Upper lobe of left lung (tissue), 6 donors: ENCODE measurements at regions not wholly inside any gene's neighbourhood (a gene's known extent, or its start where the extent isn't known, plus 50 kb on each side); places are given as distances from the start of the nearest gene placed in this dataset.

Experiments
- ATAC-seq, 2 donors: fragments of 200-7000 bp; cut with Tn5 transposase; one replicate each; pipeline ENCODE4 v1.9.1; 2022; ENCODE audit warnings: mild to moderate bottlenecking in 2 of 2, moderate library complexity in 2 of 2; ENCODE audit not compliant: low FRiP score in 2 of 2
- DNase-seq, 2 donors: peaks; one replicate each; pipeline ENCODE4 v3.0.0-alpha.2; 2019 to 2020
- H3K27ac ChIP-seq, 4 donors: fragments of 200-600 bp; sonication (generic); one replicate each; pipeline ENCODE4 v1.5.1; 2016 to 2019
- H3K27me3 ChIP-seq, 4 donors: fragments of 200-600 bp; sonication (generic); one replicate each; pipeline ENCODE4 v1.5.1; 2017 to 2019
- H3K36me3 ChIP-seq, 4 donors: fragments of 200-600 bp; sonication (generic); one replicate each; pipeline ENCODE4 v1.5.1; 2016 to 2019
- H3K4me1 ChIP-seq, 4 donors: fragments of 200-600 bp; sonication (generic); one replicate each; pipeline ENCODE4 v1.5.1; 2018 to 2019
- H3K4me3 ChIP-seq, 4 donors: fragments of 200-600 bp; sonication (generic); one replicate each; pipeline ENCODE4 v1.5.1; 2017 to 2019; ENCODE audit warnings: mild to moderate bottlenecking in 2 of 4, moderate library complexity in 1 of 4
- H3K9me3 ChIP-seq, 4 donors: fragments of 200-600 bp; sonication (generic); one replicate each; pipeline ENCODE4 v1.5.1; 2018 to 2019
- CTCF ChIP-seq, 6 experiments: fragments of 450-650 bp in 4 of 6; fragments of 200-600 bp in 2 of 6; sonication (generic) in 2 of 6; IDR thresholded peaks; one replicate each; pipeline ENCODE4 v1.5.1; 2016 to 2019; ENCODE audit warnings: antibody characterized with exemption in 6 of 6
- EP300 ChIP-seq, 4 donors: sonication (generic); formaldehyde crosslinking; IDR thresholded peaks; one replicate each; pipeline ENCODE4 v1.5.1; 2017; ENCODE audit warnings: antibody characterized with exemption in 4 of 4, control low read depth in 2 of 4
- POLR2A ChIP-seq, 4 donors: fragments of 450-650 bp; IDR thresholded peaks; one replicate each; pipeline ENCODE4 v1.5.1; 2016 to 2017; ENCODE audit warnings: antibody characterized with exemption in 4 of 4, mild to moderate bottlenecking in 2 of 4
- POLR2AphosphoS5 ChIP-seq, 2 donors: sonication (generic); formaldehyde crosslinking; IDR thresholded peaks; one replicate each; pipeline ENCODE4 v1.5.1; 2017; ENCODE audit warnings: antibody characterized with exemption in 2 of 2
- WGBS, 2 donors: methylation state at CpG; one replicate each; pipeline ENCODE4 v1.1.5; 2017 to 2018; 5-methylcytosine and 5-hydroxymethylcytosine counted together
- donor health status: DM: no; HTN: no; CAD: no; lungs with moderate emphysema.
- donor health status: DM: no; HTN: yes; CAD: no; lungs with severe emphysema.

- H3K4me3 ChIP-seq = no peak overlapping the region
- WGBS, 2 donors = 62% methylated on average over 4 of the region's 4 CpGs
- no peak for DNase-seq
Measured at GRCh38 chr9:28542928-28543327, 969.6 kb upstream of the C9orf72 start.

GRCh38 chr9:28547527-28547926 lies 974.2 kb upstream of the C9orf72 start:
- no peak for TF ChIP-seq EP300 (IDR thresholded peaks at IDR 0.05)
- H3K9me3 ChIP-seq = no peaks in the 10 kb centered on the region
- no peaks in the 10 kb centered on the region for H3K36me3 ChIP-seq
- H3K27me3 ChIP-seq = no peaks in the 10 kb centered on the region
- H3K4me3 ChIP-seq = no peak overlapping the region
- 68 to 72% methylated on average over 2 of the region's 2 CpGs for WGBS, 2 donors
- DNase-seq (no peak), ATAC-seq (no peak)
- H3K27ac ChIP-seq = no peak overlapping the region
- no peaks in the 10 kb centered on the region for H3K4me1 ChIP-seq

More at GRCh38 chr9:28542928-28543327, 969.6 kb upstream of the C9orf72 start:
- no peak for ATAC-seq
- Histone ChIP-seq H3K36me3 (no peaks in the 10 kb centered on the region), H3K9me3 (no peaks in the 10 kb centered on the region), H3K27me3 (no peaks in the 10 kb centered on the region), H3K27ac (no peak overlapping the region), H3K4me1 (no peaks in the 10 kb centered on the region)
- TF ChIP-seq POLR2A (IDR thresholded peaks at IDR 0.05) (no peak), CTCF (IDR thresholded peaks at IDR 0.05) (no peak), EP300 (IDR thresholded peaks at IDR 0.05) (no peak), POLR2AphosphoS5 (IDR thresholded peaks at IDR 0.05) (no peak)

GRCh38 chr9:28563291-28563934 lies 990.1 kb upstream of the C9orf72 start:
- H3K36me3 ChIP-seq = no peaks in the 10 kb centered on the region
- TF ChIP-seq EP300 (IDR thresholded peaks at IDR 0.05) (no peak), POLR2A (IDR thresholded peaks at IDR 0.05) (no peak), POLR2AphosphoS5 (IDR thresholded peaks at IDR 0.05) (no peak), CTCF (IDR thresholded peaks at IDR 0.05) (no peak)
- peaks cover 0 to 4% (median 0%) of the 10 kb centered on the region in 4 donors for H3K9me3 ChIP-seq
- ATAC-seq (no peak), DNase-seq (no peak)
- no peaks in the 10 kb centered on the region for H3K4me1 ChIP-seq
- no peak overlapping the region for H3K27ac ChIP-seq
- no peak overlapping the region for H3K4me3 ChIP-seq
- 83 to 84% methylated on average over 7 of the region's 7 CpGs for WGBS, 2 donors
- no peaks in the 10 kb centered on the region for H3K27me3 ChIP-seq

- H3K27me3 ChIP-seq = no peaks in the 10 kb centered on the region
- H3K4me3 ChIP-seq = no peak overlapping the region
- ATAC-seq = no peak
- no peaks in the 10 kb centered on the region for H3K36me3 ChIP-seq
- TF ChIP-seq CTCF (IDR thresholded peaks at IDR 0.05) (no peak), POLR2A (IDR thresholded peaks at IDR 0.05) (no peak), EP300 (IDR thresholded peaks at IDR 0.05) (no peak), POLR2AphosphoS5 (IDR thresholded peaks at IDR 0.05) (no peak)
- no peak overlapping the region for H3K27ac ChIP-seq
- 84 to 91% methylated on average over 1 of the region's 1 CpG for WGBS, 2 donors
- H3K9me3 ChIP-seq = no peaks in the 10 kb centered on the region
- DNase-seq = no peak
- H3K4me1 ChIP-seq = no peaks in the 10 kb centered on the region
Measured at GRCh38 chr9:28583832-28584231, 1010.6 kb upstream of the C9orf72 start.

GRCh38 chr9:28584542-28584941 lies 1011.3 kb upstream of the C9orf72 start:
- Histone ChIP-seq H3K4me3 (no peak overlapping the region), H3K27me3 (no peaks in the 10 kb centered on the region), H3K36me3 (no peaks in the 10 kb centered on the region), H3K27ac (no peak overlapping the region), H3K4me1 (no peaks in the 10 kb centered on the region), H3K9me3 (no peaks in the 10 kb centered on the region)
- TF ChIP-seq EP300 (IDR thresholded peaks at IDR 0.05) (no peak), POLR2A (IDR thresholded peaks at IDR 0.05) (no peak), POLR2AphosphoS5 (IDR thresholded peaks at IDR 0.05) (no peak), CTCF (IDR thresholded peaks at IDR 0.05) (no peak)
- DNase-seq (no peak), ATAC-seq (no peak)
- 45 to 46% methylated on average over 2 of the region's 2 CpGs for WGBS, 2 donors
